IMR-90 (cell line): ENCODE measurements at regions not wholly inside any gene's neighbourhood (a gene's known extent, or its start where the extent isn't known, plus 50 kb on each side); places are given as distances from the start of the nearest gene placed in this dataset.

ENCODE experiments used
- ATAC-seq: fragments of 200-7000 bp; cut with Tn5 transposase; 2 replicates; pipeline ENCODE4 v1.9.1; 2020; ENCODE audit warnings: low read depth, mild to moderate bottlenecking, moderate library complexity
- BruUV-seq: library from RNA; stranded (reverse); fragments of 400-500 nt; replicated peaks from 2 replicates; lab custom pipeline; 2021; lab: Mats Ljungman, UMichigan
- CTCF ChIA-PET: fragments of 300-600 bp; formaldehyde crosslinking; extraction: SDS; loops from one replicate; lab custom pipeline; 2021; ENCODE audit warnings: antibody characterized with exemption; lab: Yijun Ruan, JAX
- POLR2A ChIA-PET: fragments of 300-600 bp; sonication (Branson Sonifier 250); formaldehyde crosslinking; loops from one replicate; lab custom pipeline; 2022; ENCODE audit warnings: antibody characterized with exemption; ENCODE audit not compliant: unreplicated experiment; lab: Charles Lee
- DNase-seq: peaks from one replicate; pipeline ENCODE4 v3.0.0; 2013
- H2AFZ ChIP-seq: replicated peaks from 2 replicates; pipeline ENCODE3; 2013; ENCODE audit warnings: low read length, mild to moderate bottlenecking; ENCODE audit not compliant: poor library complexity
- H2AK5ac ChIP-seq: 2 replicates; pipeline ENCODE4 v1.6.1; 2013; ENCODE audit warnings: low read depth, low read length, inconsistent platforms
- H2AK9ac ChIP-seq: replicated peaks from 2 replicates; pipeline ENCODE3; 2013; ENCODE audit warnings: mild to moderate bottlenecking, low read depth, low read length, moderate library complexity; ENCODE audit not compliant: poor library complexity
- H2BK120ac ChIP-seq: 2 replicates; pipeline ENCODE4 v1.6.1; 2013; ENCODE audit warnings: low read depth, low read length, inconsistent platforms
- H2BK15ac ChIP-seq: 3 replicates; pipeline ENCODE4 v1.6.1; 2013; ENCODE audit warnings: low read depth, low read length, inconsistent platforms
- H2BK20ac ChIP-seq: 2 replicates; pipeline ENCODE4 v1.6.1; 2013; ENCODE audit warnings: low read depth, mild to moderate bottlenecking, inconsistent platforms, low read length, moderate library complexity
- H2BK5ac ChIP-seq: 2 replicates; pipeline ENCODE4 v1.6.1; 2013; ENCODE audit warnings: mild to moderate bottlenecking, low read depth, low read length, inconsistent platforms; ENCODE audit not compliant: poor library complexity, severe bottlenecking
- H3K14ac ChIP-seq: replicated peaks from 2 replicates; pipeline ENCODE4 v1.6.1; 2013; ENCODE audit warnings: low read depth, low read length, inconsistent platforms
- H3K18ac ChIP-seq: 2 replicates; pipeline ENCODE4 v1.6.1; 2013; ENCODE audit warnings: low read depth, low read length, control low read depth
- H3K23ac ChIP-seq: 2 replicates; pipeline ENCODE4 v1.6.1; 2013; ENCODE audit warnings: low read depth, low read length, inconsistent platforms
- H3K27ac ChIP-seq: 2 replicates; pipeline ENCODE4 v1.5.1; 2013; ENCODE audit warnings: mild to moderate bottlenecking, control low read depth, low read length; ENCODE audit not compliant: insufficient read depth
- H3K27me3 ChIP-seq: 2 replicates; pipeline ENCODE4 v1.6.1; 2013; ENCODE audit warnings: low read length; ENCODE audit not compliant: control insufficient read depth, insufficient read depth
- H3K36me3 ChIP-seq: 2 replicates; pipeline ENCODE4 v1.6.1; 2013; ENCODE audit warnings: low read length, mixed read lengths; ENCODE audit not compliant: control insufficient read depth, insufficient read depth
- H3K4ac ChIP-seq: 2 replicates; pipeline ENCODE4 v1.6.1; 2013; ENCODE audit warnings: low read depth, low read length, inconsistent platforms
- H3K4me1 ChIP-seq: 2 replicates; pipeline ENCODE4 v1.6.1; 2013; ENCODE audit warnings: low read length, mixed read lengths; ENCODE audit not compliant: control insufficient read depth, insufficient read depth
- H3K4me2 ChIP-seq: 2 replicates; pipeline ENCODE4 v1.6.1; 2013; ENCODE audit warnings: low read depth, mild to moderate bottlenecking, control low read depth, low read length, moderate library complexity
- H3K4me3 ChIP-seq: 2 replicates; pipeline ENCODE4 v1.5.1; 2013; ENCODE audit warnings: low read depth, mild to moderate bottlenecking, control low read depth, low read length, moderate library complexity; ENCODE audit not compliant: insufficient read depth
- H3K56ac ChIP-seq: 2 replicates; pipeline ENCODE4 v1.6.1; 2013; ENCODE audit warnings: low read length, inconsistent platforms; ENCODE audit not compliant: insufficient read depth; ENCODE audit errors: extremely low read depth
- H3K79me1 ChIP-seq, 2 experiments: 2 replicates each; pipeline ENCODE4 v1.6.1; 2013; ENCODE audit warnings: low read length in 2 of 2, inconsistent platforms in 1 of 2, low read depth in 1 of 2
- H3K9ac ChIP-seq: 2 replicates; pipeline ENCODE4 v1.6.1; 2013; ENCODE audit warnings: low read depth, low read length, control low read depth
- H3K9me1 ChIP-seq: 2 replicates; pipeline ENCODE4 v1.6.1; 2013; ENCODE audit warnings: low read length, inconsistent platforms; ENCODE audit not compliant: insufficient read depth
- H3K9me3 ChIP-seq: 2 replicates; pipeline ENCODE4 v1.6.1; 2013; ENCODE audit warnings: low read length; ENCODE audit not compliant: control insufficient read depth, insufficient read depth
- H4K20me1 ChIP-seq: 2 replicates; pipeline ENCODE4 v1.6.1; 2013; ENCODE audit warnings: low read length, inconsistent platforms; ENCODE audit not compliant: insufficient read depth
- H4K5ac ChIP-seq: 2 replicates; pipeline ENCODE4 v1.6.1; 2013; ENCODE audit warnings: mild to moderate bottlenecking, low read depth, low read length, control low read depth
- H4K8ac ChIP-seq, 2 experiments: 2 replicates each; pipeline ENCODE4 v1.6.1; 2013; ENCODE audit warnings: low read depth in 2 of 2, low read length in 2 of 2, control low read depth in 1 of 2, inconsistent platforms in 1 of 2
- H4K91ac ChIP-seq: 2 replicates; pipeline ENCODE4 v1.6.1; 2013; ENCODE audit warnings: low read depth, low read length, inconsistent platforms; ENCODE audit not compliant: insufficient read depth
- BHLHE40 ChIP-seq: fragments of 150-350 bp; IDR thresholded peaks from 2 replicates; pipeline ENCODE4 v1.6.1; 2016; ENCODE audit warnings: mild to moderate bottlenecking, low read depth, low read length
- CEBPB ChIP-seq: IDR thresholded peaks from 2 replicates; pipeline ENCODE4 v1.6.1; 2012; ENCODE audit warnings: low read depth, low read length, improper control_type of control experiment
- CHD1 ChIP-seq: IDR thresholded peaks from 2 replicates; pipeline ENCODE4 v1.6.1; 2012; ENCODE audit warnings: low read depth, low read length, improper control_type of control experiment
- FOS ChIP-seq: fragments of 150-350 bp; IDR thresholded peaks from 2 replicates; pipeline ENCODE4 v1.6.1; 2016; ENCODE audit warnings: low read depth, low read length
- NFE2L2 ChIP-seq: fragments of 150-350 bp; IDR thresholded peaks from 2 replicates; pipeline ENCODE4 v1.6.1; 2016; ENCODE audit warnings: low read depth, mild to moderate bottlenecking, low read length
- POLR2A ChIP-seq: IDR thresholded peaks from 2 replicates; pipeline ENCODE4 v1.6.1; 2012; ENCODE audit warnings: mild to moderate bottlenecking, low read depth, low read length
- RAD21 ChIP-seq: IDR thresholded peaks from 2 replicates; pipeline ENCODE4 v1.6.1; 2012; ENCODE audit warnings: low read length, improper control_type of control experiment
- RCOR1 ChIP-seq: IDR thresholded peaks from 2 replicates; pipeline ENCODE4 v1.6.1; 2012; ENCODE audit warnings: mild to moderate bottlenecking, low read length, improper control_type of control experiment; ENCODE audit not compliant: insufficient replicate concordance
- USF2 ChIP-seq: fragments of 150-350 bp; IDR thresholded peaks from 2 replicates; pipeline ENCODE4 v1.6.1; 2017; ENCODE audit warnings: mild to moderate bottlenecking, antibody characterized with exemption, low read length, low read depth
- WGBS, 2 experiments: methylation state at CpG; one replicate each; pipeline versions ENCODE4 v1.1.5 to v1.1.7; 2013; ENCODE audit warnings: missing lambda C conversion rate in 2 of 2; ENCODE audit not compliant: insufficient read length in 1 of 2; ENCODE audit errors: extremely low coverage in 2 of 2; 5-methylcytosine and 5-hydroxymethylcytosine counted together
- dilution Hi-C: fragments of 300-500 bp; cut with HindIII; formaldehyde crosslinking; loops from one replicate; pipeline ENCODE4 v1.14.3; 2018; ENCODE audit warnings: low sequenced_read_pairs; ENCODE audit not compliant: unreplicated experiment
- in situ Hi-C: fragments of 300-500 bp; cut with MboI; formaldehyde crosslinking; loops from 3 replicates; pipeline ENCODE4 v1.14.3; 2019; ENCODE audit warnings: low sequenced_read_pairs, inconsistent platforms, mixed read lengths
- intact Hi-C: fragments of 100-400 bp; cut with micrococcal nuclease; formaldehyde crosslinking; loops from 2 replicates; pipeline ENCODE4 v1.10.0; 2022

DNA sequence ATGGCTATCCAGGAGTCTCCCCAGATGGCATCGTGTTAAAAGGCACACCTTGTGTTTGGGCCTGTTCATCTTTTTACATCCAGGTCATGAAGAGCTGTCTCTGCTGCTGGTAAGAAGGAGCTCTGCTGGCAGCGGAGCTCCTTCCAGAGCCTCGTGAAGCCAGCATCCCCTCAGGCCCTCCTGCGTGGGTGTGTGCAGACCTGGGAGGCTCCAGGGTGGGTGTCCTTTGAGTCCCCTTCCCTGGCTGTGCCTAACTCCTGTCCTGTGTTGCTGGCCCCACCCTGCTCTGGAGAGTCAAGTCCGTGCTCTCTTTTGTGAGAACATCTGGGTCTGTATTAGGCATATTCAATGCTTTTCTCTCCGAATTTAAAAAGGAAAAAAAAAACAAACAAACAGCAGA, 149.6 kb upstream of the IRX2 start:
- H3K27me3 ChIP-seq: no peaks in the 10 kb centered on the region
- H3K18ac ChIP-seq: no peak overlapping the region
- intact Hi-C loops: no loop called here
- H4K91ac ChIP-seq: no peak overlapping the region
- H2BK15ac ChIP-seq: no peak overlapping the region
- H3K79me1 ChIP-seq: no peaks in the 10 kb centered on the region
- ATAC-seq (no peak), DNase-seq (no peak)
- POLR2A ChIA-PET: no interaction called here
- H4K20me1 ChIP-seq: no peaks in the 10 kb centered on the region
- no peak overlapping the region for H3K4me3 ChIP-seq
- H2AK5ac ChIP-seq: no peak overlapping the region
- BruUV-seq: no TSS peak
- no CpG with 5 or more reads among the region's 6 CpGs for WGBS, 2 experiments
- H3K27ac ChIP-seq: no peak overlapping the region
- H3K56ac ChIP-seq: no peak overlapping the region
- no peak overlapping the region for H3K4me2 ChIP-seq
- CTCF ChIA-PET: no interaction called here
- in situ Hi-C loops: no loop called here
- no peak overlapping the region for H2BK5ac ChIP-seq
- H4K5ac ChIP-seq: no peak overlapping the region
- H3K23ac ChIP-seq: no peak overlapping the region
- H2AFZ ChIP-seq: no peak overlapping the region
- no peak overlapping the region for H3K14ac ChIP-seq
- dilution Hi-C loops: no loop called here
- no peak overlapping the region for H4K8ac ChIP-seq
- no peak overlapping the region for H3K4ac ChIP-seq
- H3K9ac ChIP-seq: no peak overlapping the region
- H3K36me3 ChIP-seq: no peaks in the 10 kb centered on the region
- no peaks in the 10 kb centered on the region for H3K9me1 ChIP-seq
- TF ChIP-seq CHD1 (no peak), FOS (no peak), BHLHE40 (no peak), NFE2L2 (no peak), RAD21 (no peak), RCOR1 (no peak), POLR2A (no peak), USF2 (no peak), CEBPB (no peak)
- no peak overlapping the region for H2AK9ac ChIP-seq
- H3K4me1 ChIP-seq: no peaks in the 10 kb centered on the region
- H3K9me3 ChIP-seq: peaks cover 55% of the 10 kb centered on the region
- H2BK120ac ChIP-seq: no peak overlapping the region
- no peak overlapping the region for H2BK20ac ChIP-seq
